Peyer's patch (tissue), 4 donors: ENCODE measurements at regions not wholly inside any gene's neighbourhood (a gene's known extent, or its start where the extent isn't known, plus 50 kb on each side); places are given as distances from the start of the nearest gene placed in this dataset.

Experiments
- CTCF ChIP-seq, 6 experiments: fragments of 450-650 bp in 4 of 6; fragments of 200-600 bp in 2 of 6; sonication (generic) in 1 of 6; IDR thresholded peaks; one replicate each; pipeline ENCODE4 v1.5.1; 2017 to 2019; ENCODE audit warnings: antibody characterized with exemption in 6 of 6, mild to moderate bottlenecking in 3 of 6, moderate library complexity in 1 of 6
- POLR2A ChIP-seq, 2 donors: fragments of 450-650 bp; IDR thresholded peaks; one replicate each; pipeline ENCODE4 v1.5.1; 2017; ENCODE audit warnings: antibody characterized with exemption in 2 of 2, mild to moderate bottlenecking in 2 of 2, moderate library complexity in 2 of 2

DNA sequence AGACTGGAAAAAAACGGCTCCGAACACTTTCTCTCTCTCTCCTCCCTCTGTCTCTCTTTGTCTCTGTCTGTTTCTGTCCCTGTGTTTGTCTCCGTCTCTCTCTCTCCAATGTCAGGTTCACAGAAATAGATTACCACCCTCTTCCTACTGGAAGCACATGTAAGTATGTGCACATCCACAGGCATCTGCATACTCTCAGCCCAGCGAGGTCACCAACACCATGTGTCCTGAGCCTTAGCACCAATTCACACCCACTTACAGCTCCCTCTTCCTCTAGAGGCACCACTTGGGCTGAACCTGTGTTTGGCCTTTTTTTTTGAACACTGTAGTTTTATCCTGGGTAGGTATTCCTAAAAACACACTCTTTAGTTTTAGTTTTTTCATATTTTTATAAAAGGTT, 130.5 kb downstream of the ETS2 start:
- TF ChIP-seq POLR2A (IDR thresholded peaks at IDR 0.05) (no peak), CTCF (IDR thresholded peaks at IDR 0.05) (no peak)
